ENCODE measurements at regions not wholly inside any gene's neighbourhood (a gene's known extent, or its start where the extent isn't known, plus 50 kb on each side); places are given as distances from the start of the nearest gene placed in this dataset.
A peak's percentile ranks its signal among the peaks of the same experiment; 100 is the strongest.

GRCh38 chr4:11592276-11592675, 163.6 kb upstream of the HS3ST1 start:
- no peak for DNase-seq (ENCODE audit: low spot score)

- DNase-seq (ENCODE audit: low spot score) = no peak
Measured at GRCh38 chr4:11590132-11590531, 161.4 kb upstream of the HS3ST1 start.

GRCh38 chr4:11589676-11590075, 161.0 kb upstream of the HS3ST1 start:
- no peak for DNase-seq (ENCODE audit: low spot score)

- DNase-seq (ENCODE audit: low spot score) = no peak
Measured at GRCh38 chr4:11587797-11588196, 159.1 kb upstream of the HS3ST1 start.

- DNase-seq (ENCODE audit: low spot score) = no peak
Measured at GRCh38 chr4:11585506-11585905, 156.8 kb upstream of the HS3ST1 start.

DNA sequence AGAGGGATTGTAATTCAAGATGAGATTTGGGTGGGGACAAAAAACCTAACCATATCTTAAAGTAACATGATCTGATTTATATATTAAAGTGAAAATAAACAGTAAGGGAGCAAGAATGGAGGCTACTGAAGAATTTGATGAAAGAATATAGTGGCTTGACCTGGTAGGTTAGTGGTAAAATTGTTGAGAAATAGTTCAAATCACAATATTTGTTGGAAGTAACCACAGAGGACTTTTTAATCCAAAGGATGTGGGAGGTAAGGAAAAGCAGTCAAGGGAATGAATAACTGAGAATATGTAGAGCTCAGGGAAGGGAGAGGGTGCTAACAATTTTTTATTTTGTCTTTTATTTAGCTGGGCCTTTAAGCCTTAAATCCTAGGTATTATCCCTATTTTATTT, 139.8 kb upstream of the HS3ST1 start:
- DNase-seq (ENCODE audit: low spot score) = no peak

- no peak for DNase-seq (ENCODE audit: low spot score)
Measured at GRCh38 chr4:11566444-11567022, 137.8 kb upstream of the HS3ST1 start.

DNA sequence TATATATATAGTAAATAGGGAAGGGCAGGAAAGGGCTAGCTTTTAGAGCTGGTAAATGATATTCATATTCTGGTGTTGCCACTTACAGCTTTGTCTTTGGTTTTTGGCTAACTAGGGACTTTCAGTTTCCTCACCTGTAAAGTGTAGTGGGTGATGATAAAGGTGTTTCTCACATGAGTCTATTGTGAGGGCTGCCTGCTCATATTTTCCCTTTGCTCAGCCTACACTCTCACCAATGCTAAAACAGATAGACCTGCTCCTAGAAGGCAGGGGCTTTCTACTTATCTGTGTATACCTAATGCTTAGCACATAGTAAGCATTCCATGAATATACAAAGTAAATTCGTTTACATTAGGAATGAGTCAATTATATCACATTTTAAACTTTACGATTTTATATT, 137.2 kb upstream of the HS3ST1 start:
- no peak for DNase-seq (ENCODE audit: low spot score)

- no peak for DNase-seq (ENCODE audit: low spot score)
Measured at GRCh38 chr4:11565213-11565612, 136.5 kb upstream of the HS3ST1 start.

DNA sequence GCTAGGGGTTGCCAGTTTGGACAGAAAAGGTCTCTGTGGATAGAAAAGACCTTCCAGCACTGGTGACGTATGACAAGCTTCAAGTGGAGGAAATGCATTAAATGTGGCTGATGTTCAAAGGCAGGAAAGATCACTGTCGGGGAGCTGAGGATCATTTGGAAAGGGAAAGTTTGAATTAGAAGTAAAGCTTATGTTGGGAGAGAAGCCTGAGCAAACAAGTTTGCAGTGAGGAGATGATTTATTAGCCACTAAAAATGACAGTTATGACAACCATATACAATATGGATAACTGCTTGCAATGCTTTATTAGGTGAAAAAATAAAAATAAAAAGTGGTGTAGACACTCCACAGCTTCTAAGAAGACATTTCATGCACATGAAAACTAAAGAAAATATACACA, 135.3 kb upstream of the HS3ST1 start:
- no peak for DNase-seq (ENCODE audit: low spot score)

DNA sequence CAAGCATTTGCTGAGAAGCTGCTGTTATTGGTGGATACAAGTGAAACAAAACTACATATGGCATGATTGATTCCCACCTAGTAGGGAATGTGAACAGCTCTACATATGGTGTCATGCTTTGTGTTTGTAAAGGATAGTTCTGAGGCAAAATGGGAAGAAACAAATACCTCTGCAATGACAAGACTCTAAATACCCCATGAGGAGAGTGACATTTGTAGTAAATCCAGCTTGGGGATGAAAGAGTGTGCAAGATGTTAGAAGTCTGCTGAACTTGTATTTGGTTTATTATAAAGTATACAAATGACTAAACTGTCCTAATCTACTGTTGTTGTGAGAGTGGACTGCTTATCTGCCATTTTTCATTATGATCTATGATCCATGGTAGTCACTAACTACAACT, 120.8 kb upstream of the HS3ST1 start:
- DNase-seq (ENCODE audit: low spot score) = no peak

GRCh38 chr4:11548597-11549082, 119.9 kb upstream of the HS3ST1 start:
- DNase-seq (ENCODE audit: low spot score) = no peak

DNA sequence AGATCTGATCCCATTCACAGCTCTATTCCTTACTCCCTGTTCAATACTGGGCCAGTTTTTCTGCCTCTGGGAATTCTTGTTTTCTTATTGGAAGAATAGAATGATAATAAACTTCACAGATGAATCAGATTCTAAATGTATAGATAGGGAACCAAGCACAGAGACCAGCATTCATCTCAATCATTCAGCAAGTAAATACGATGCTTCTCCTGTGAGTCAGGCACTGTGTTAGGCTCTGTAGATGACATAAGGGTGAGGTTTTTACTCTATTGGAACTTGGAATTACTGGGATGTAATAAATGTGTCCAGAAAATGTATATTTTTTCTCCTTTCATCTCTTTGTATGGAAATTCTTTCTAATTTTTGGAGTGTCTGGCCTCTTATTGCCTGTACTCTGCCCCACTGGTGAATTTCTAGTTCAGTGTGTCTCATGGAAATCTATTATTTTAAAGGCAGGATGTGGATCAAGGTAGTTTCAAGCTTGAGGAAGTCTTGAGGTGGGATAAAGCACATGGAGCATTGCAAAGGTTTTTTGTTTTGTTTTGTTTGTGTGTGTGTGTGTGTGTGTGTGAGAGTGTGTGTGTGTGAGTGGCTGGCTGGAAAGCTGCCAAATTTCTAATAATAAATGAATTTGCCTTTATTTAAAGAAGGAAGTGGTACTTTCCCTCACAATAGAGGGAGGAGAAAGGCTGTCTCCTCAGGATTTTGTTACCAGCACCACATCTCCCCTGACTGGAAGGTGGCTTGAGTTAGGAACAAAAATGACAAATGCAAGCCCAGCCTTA, 117.9 kb upstream of the HS3ST1 start:
- no peak for DNase-seq (ENCODE audit: low spot score)

DNA sequence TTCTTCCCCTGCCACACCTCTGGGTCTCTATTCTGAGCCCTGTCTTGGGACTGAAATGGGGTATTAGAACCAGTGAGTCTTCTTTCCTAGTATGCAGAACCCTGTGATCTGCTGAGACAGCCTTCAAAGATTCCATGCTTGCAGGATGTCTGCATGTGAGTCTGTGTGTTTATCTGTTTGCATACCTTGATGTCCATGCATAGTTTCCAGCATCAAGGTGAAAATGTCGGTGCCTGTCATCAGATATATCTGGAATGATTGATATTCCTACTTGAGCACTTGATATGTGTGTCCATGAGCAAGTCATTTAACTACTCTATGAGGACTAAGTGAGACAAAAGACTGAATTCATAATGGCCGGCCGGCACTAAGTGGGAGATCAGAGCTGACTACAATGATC, 117.0 kb upstream of the HS3ST1 start:
- no peak for DNase-seq (ENCODE audit: low spot score)

DNA sequence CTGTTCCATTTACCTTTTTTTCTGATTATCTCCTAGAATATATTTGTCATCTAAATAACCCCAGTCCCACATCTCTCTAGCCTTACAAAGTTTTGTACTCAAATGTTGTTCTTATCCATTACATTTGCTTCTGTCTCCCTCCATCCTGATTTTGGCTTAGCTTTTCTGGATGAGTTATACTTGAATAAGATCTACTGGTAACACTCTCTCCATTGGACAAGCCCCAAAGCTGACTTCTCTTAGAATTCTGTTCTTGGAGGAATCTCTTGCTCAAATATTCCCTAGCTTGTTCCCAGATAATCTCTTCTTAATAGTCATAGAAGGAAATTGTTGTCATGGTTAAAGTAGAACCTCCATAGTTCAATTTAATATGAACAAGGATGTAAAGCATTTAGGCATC, 115.5 kb upstream of the HS3ST1 start:
- no peak for DNase-seq (ENCODE audit: low spot score)

GRCh38 chr4:11543706-11544105, 115.0 kb upstream of the HS3ST1 start:
- no peak for DNase-seq (ENCODE audit: low spot score)

DNA sequence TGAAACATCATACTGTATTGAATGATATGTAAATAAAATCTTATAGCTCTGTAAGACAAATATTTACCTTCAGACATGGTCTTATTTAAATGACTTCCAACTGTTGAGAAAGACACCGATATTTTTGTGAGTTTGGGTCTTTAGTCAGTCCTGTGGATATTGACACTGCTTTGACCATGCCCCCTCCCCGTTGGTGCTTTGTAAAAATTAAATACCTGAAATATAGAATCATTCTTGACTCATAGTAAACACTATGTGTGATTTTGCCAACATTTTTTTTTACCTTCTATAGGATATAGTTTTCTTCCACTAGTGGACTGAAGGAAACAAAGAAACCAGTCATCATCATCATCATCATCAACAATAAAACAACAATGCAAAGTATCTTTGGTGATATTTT, 114.3 kb upstream of the HS3ST1 start:
- no peak for DNase-seq (ENCODE audit: low spot score)

- DNase-seq (ENCODE audit: low spot score) = peak; percentile 2
Measured at GRCh38 chr4:11537846-11538245, 109.2 kb upstream of the HS3ST1 start.

DNA sequence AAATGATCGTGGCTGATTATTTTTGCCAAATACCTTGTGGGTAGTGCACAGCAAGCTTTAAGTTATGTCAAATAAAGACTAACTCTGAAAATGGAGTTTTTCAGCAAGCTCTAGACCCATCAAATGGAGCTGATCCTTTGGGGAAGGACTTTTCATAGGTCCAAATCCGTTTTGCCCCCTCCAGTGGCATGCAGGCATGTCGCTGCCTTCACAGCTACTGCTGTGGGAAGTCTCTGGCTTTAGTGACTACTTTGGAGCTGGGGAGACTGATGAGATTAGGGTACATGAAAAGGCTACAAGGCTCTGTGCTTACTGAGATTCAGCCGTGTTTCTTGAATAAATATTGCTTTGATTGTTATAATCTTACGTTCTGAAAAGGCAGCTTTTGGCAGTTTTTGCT, 106.6 kb upstream of the HS3ST1 start:
- DNase-seq (ENCODE audit: low spot score) = no peak

GRCh38 chr4:11534623-11535302, 106.1 kb upstream of the HS3ST1 start:
- DNase-seq (ENCODE audit: low spot score) = no peak

DNA sequence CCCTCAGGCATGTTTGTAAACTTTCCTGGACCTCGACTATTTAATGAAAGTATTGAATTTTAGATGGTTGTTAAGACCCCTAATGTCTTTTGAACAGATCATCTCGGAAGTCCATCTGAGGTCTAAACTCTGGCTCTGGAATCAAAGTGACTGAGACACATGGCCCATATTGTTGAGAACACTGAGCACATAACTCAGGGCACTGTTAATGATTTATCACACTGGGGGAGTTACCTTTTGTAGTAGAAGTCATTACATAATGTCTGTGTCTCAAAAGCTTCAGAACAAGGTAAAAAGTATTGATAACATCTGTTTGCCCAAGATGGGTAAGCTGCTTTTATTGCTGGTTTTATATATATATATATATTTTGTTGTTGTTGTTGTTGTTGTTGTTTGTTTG, 103.4 kb upstream of the HS3ST1 start:
- no peak for DNase-seq (ENCODE audit: low spot score)

DNA sequence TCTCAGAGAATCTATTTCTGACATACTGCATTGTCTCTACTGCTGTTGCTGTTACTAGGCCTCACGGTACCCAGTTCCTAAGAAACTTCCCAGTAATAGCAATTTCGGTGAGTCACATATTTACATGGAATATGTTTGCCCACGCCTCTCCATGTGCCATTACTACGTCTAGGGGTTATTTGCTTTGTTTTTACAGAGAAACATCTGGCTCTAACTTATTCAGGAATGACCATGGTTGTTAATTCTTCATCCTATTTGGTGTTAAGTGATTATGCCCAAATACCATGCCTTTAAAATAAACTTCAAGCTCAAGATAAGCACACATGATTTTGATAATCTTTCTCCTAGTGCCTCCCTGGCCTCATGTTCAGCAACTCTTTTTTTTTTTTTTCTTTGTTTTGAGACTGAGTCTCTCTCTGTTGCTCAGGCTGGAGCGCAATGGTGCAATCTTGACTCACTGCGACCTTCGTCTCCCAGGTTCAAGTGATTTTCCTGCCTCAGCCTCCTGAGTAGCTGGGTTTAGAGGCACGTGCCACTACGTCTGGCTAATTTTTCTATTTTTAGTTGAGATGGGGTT, 101.0 kb upstream of the HS3ST1 start:
- DNase-seq (ENCODE audit: low spot score) = no peak

GRCh38 chr4:11525085-11525484, 96.4 kb upstream of the HS3ST1 start:
- DNase-seq (ENCODE audit: low spot score) = no peak
